K562 (cell line): ENCODE measurements at regions not wholly inside any gene's neighbourhood (a gene's known extent, or its start where the extent isn't known, plus 50 kb on each side); places are given as distances from the start of the nearest gene placed in this dataset.

ENCODE experiments used
- ATAC-seq: fragments of 200-7000 bp; cut with Tn5 transposase; 3 replicates; pipeline ENCODE4 v1.9.1; 2020; ENCODE audit warnings: moderate library complexity
- BruUV-seq: library from RNA; stranded (reverse); fragments of 400-500 nt; replicated peaks from 2 replicates; lab custom pipeline; 2021; lab: Mats Ljungman, UMichigan
- CTCF ChIA-PET: fragments of 300-600 bp; formaldehyde crosslinking; extraction: SDS; loops from one replicate; lab custom pipeline; 2021; ENCODE audit warnings: low intra/inter-chr PET ratio; lab: Yijun Ruan, JAX
- POLR2A ChIA-PET: fragments of 300-600, 350-650 bp; sonication (Branson Sonifier 250); formaldehyde crosslinking; extraction: SDS; loops from one replicate; lab custom pipeline; 2021; ENCODE audit warnings: antibody characterized with exemption, inconsistent platforms; lab: Yijun Ruan, JAX
- DNase-seq, 4 experiments: peaks; one replicate each; pipeline versions ENCODE4 v3.0.0 to v3.0.0-alpha.2; 2011 to 2018; ENCODE audit warnings: low spot score in 3 of 4, mixed read lengths in 3 of 4; ENCODE audit errors: extremely low read depth in 1 of 4
- FAIRE-seq: peaks from 2 replicates; lab custom pipeline; 2011; peaks lifted over from hg19 to GRCh38; lab: Jason Lieb, UNC
- H2AFZ ChIP-seq: 2 replicates; pipeline ENCODE4 v1.6.0; 2011; ENCODE audit warnings: low read depth, low read length, control low read depth, inconsistent platforms
- H3K27ac ChIP-seq: fragments of 200-600 bp; 3 replicates; pipeline ENCODE4 v1.8.0; 2011; ENCODE audit warnings: low read depth, mild to moderate bottlenecking, control low read depth, inconsistent platforms, low read length, moderate library complexity, mixed read lengths; ENCODE audit errors: extremely low read depth
- H3K27me3 ChIP-seq, 2 experiments: fragments of 300-600 bp in 1 of 2; 2 replicates in 1 of 2; 3 replicates in 1 of 2; pipeline versions ENCODE4 v1.6.0 to v1.8.0; 2011; ENCODE audit warnings: inconsistent platforms in 2 of 2, low read length in 2 of 2, mild to moderate bottlenecking in 1 of 2, mixed read lengths in 1 of 2, moderate library complexity in 1 of 2; ENCODE audit not compliant: control insufficient read depth in 2 of 2, insufficient read depth in 2 of 2
- H3K36me3 ChIP-seq: fragments of 300-600 bp; 3 replicates; pipeline ENCODE4 v1.8.0; 2011; ENCODE audit warnings: mild to moderate bottlenecking, low read length, inconsistent platforms; ENCODE audit not compliant: control insufficient read depth, insufficient read depth
- H3K4me1 ChIP-seq, 2 experiments: fragments of 200-600 bp in 1 of 2; replicated peaks in 1 of 2; 2 replicates in 1 of 2; 3 replicates in 1 of 2; pipeline versions ENCODE4 v1.5.1 to v1.8.0; 2011; ENCODE audit warnings: inconsistent platforms in 2 of 2, low read length in 2 of 2, mild to moderate bottlenecking in 1 of 2, mixed read lengths in 1 of 2, moderate library complexity in 1 of 2; ENCODE audit not compliant: control insufficient read depth in 2 of 2, insufficient read depth in 2 of 2
- H3K4me2 ChIP-seq: 2 replicates; pipeline ENCODE4 v1.6.1; 2011; ENCODE audit warnings: low read length, control low read depth, inconsistent platforms, mixed read lengths; ENCODE audit not compliant: insufficient read depth
- H3K4me3 ChIP-seq: fragments of 200-600 bp; sonication (generic), shearing (Covaris generic); 2 replicates; pipeline ENCODE4 v1.5.1; 2016; ENCODE audit warnings: control low read depth, inconsistent platforms
- H3K79me2 ChIP-seq: fragments of 200-600 bp; 3 replicates; pipeline ENCODE4 v1.8.0; 2011; ENCODE audit warnings: low read length, inconsistent platforms; ENCODE audit not compliant: control insufficient read depth, insufficient read depth
- H3K9ac ChIP-seq, 2 experiments: 2 replicates each; pipeline versions ENCODE4 v1.6.0 to v1.6.1; 2011; ENCODE audit warnings: low read depth in 2 of 2, low read length in 2 of 2, control low read depth in 1 of 2, inconsistent platforms in 1 of 2, mild to moderate bottlenecking in 1 of 2, mixed read lengths in 1 of 2; ENCODE audit not compliant: insufficient read depth in 1 of 2
- H3K9me1 ChIP-seq: one replicate; pipeline ENCODE4 v1.6.0; 2011; ENCODE audit warnings: inconsistent platforms, mild to moderate bottlenecking, low read length, moderate library complexity; ENCODE audit not compliant: control insufficient read depth, insufficient read depth
- H3K9me3 ChIP-seq: replicated peaks from 2 replicates; pipeline ENCODE4 v1.5.1; 2011; ENCODE audit warnings: low read depth, low read length, inconsistent platforms; ENCODE audit not compliant: control insufficient read depth, insufficient read depth
- H4K20me1 ChIP-seq: replicated peaks from 2 replicates; pipeline ENCODE4 v1.6.1; 2011; ENCODE audit warnings: low read length, inconsistent platforms, mixed read lengths; ENCODE audit not compliant: control insufficient read depth, insufficient read depth
- CTCFL ChIP-seq: IDR thresholded peaks from 2 replicates; pipeline ENCODE4 v1.6.1; 2011; ENCODE audit warnings: borderline replicate concordance, low read depth, mild to moderate bottlenecking, moderate library complexity, low read length; ENCODE audit not compliant: insufficient read depth, poor library complexity, severe bottlenecking
- ILF3 ChIP-seq: fragments of 450-650 bp; IDR thresholded peaks from 2 replicates; pipeline ENCODE4 v1.6.1; 2018; ENCODE audit warnings: antibody characterized with exemption, mild to moderate bottlenecking, moderate library complexity, borderline replicate concordance
- MITF ChIP-seq: IDR thresholded peaks from 2 replicates; pipeline ENCODE4 v1.6.1; 2014; ENCODE audit warnings: antibody characterized with exemption
- NONO ChIP-seq, 2 experiments: fragments of 200-400 bp in 1 of 2; fragments of 450-650 bp in 1 of 2; formaldehyde crosslinking in 1 of 2; IDR thresholded peaks; 2 replicates each; pipeline ENCODE4 v1.6.1; 2017; ENCODE audit warnings: low read depth in 2 of 2, mild to moderate bottlenecking in 2 of 2, moderate library complexity in 2 of 2, low read length in 1 of 2
- PHF20 ChIP-seq: fragments of 450-650 bp; IDR thresholded peaks from 2 replicates; pipeline ENCODE4 v1.6.1; 2018; ENCODE audit not compliant: partially characterized antibody
- POLR2B ChIP-seq: fragments of 450-650 bp; IDR thresholded peaks from 2 replicates; pipeline ENCODE4 v1.6.1; 2018; ENCODE audit warnings: low read depth; ENCODE audit not compliant: partially characterized antibody
- PPARD ChIP-seq: fragments of 250-450 bp; sonication (Bioruptor Pico); IDR thresholded peaks from 2 replicates; pipeline ENCODE4 v1.8.0; 2022; ENCODE audit warnings: inconsistent platforms, mild to moderate bottlenecking, moderate library complexity
- RAD51 ChIP-seq: fragments of 450-650 bp; IDR thresholded peaks from 2 replicates; pipeline ENCODE4 v1.7.1; 2016; ENCODE audit warnings: low read depth, mild to moderate bottlenecking, borderline replicate concordance
- SETDB1 ChIP-seq: IDR thresholded peaks from one replicate; pipeline ENCODE4 v1.6.1; 2012; ENCODE audit warnings: low read length, control low read depth, inconsistent platforms
- TCF15 ChIP-seq: fragments of 250-450 bp; sonication (Bioruptor Pico); IDR thresholded peaks from 2 replicates; pipeline ENCODE4 v1.8.0; 2022; ENCODE audit warnings: moderate library complexity, mild to moderate bottlenecking, inconsistent platforms
- ZFPM2 ChIP-seq: fragments of 250-450 bp; sonication (Bioruptor Pico); IDR thresholded peaks from 2 replicates; pipeline ENCODE4 v1.5.1; 2022; ENCODE audit warnings: mild to moderate bottlenecking
- WGBS: fragments of 100-300 bp; shearing (Covaris generic); methylation state at CpG from one replicate; pipeline ENCODE4 v1.1.6; 2016; ENCODE audit warnings: low coverage, mixed read lengths; ENCODE audit not compliant: insufficient coverage; ENCODE audit errors: missing lambda C conversion rate; 5-methylcytosine and 5-hydroxymethylcytosine counted together
- in situ Hi-C: fragments of 300-500 bp; cut with MboI; formaldehyde crosslinking; loops from 4 replicates; pipeline ENCODE4 v1.15.0; 2018; ENCODE audit warnings: inconsistent platforms, mixed read lengths
- intact Hi-C: fragments of 100-400 bp; cut with micrococcal nuclease; formaldehyde crosslinking; loops from 2 replicates; pipeline ENCODE4 v1.14.2; 2022
- TF ChIP-seq, protein P1 (sequence below): sonication (generic); formaldehyde crosslinking; IDR thresholded peaks from 2 replicates; pipeline ENCODE4 v1.4.0; 2020; ENCODE audit warnings: mild to moderate bottlenecking, missing genetic modification reagents
- TF ChIP-seq, protein P2 (sequence below): fragments of 450-650 bp; IDR thresholded peaks from 2 replicates; pipeline ENCODE4 v1.6.1; 2017; ENCODE audit warnings: antibody characterized with exemption, mild to moderate bottlenecking

- no peaks in the 10 kb centered on the region for H3K9me3 ChIP-seq
- no peak for FAIRE-seq
- no peak for ATAC-seq
- DNase-seq: no peak
- no peaks in the 10 kb centered on the region for H3K4me1 ChIP-seq
- H4K20me1 ChIP-seq: no peaks in the 10 kb centered on the region
- H3K79me2 ChIP-seq: no peaks in the 10 kb centered on the region
- no peak overlapping the region for H3K4me2 ChIP-seq
- no peak overlapping the region for H3K27ac ChIP-seq
- no peak overlapping the region for H2AFZ ChIP-seq
- H3K36me3 ChIP-seq: no peaks in the 10 kb centered on the region
- H3K9ac ChIP-seq: no peak overlapping the region
- in situ Hi-C loops (no loop called here), intact Hi-C loops (no loop called here)
- no peaks in the 10 kb centered on the region for H3K27me3 ChIP-seq
- BruUV-seq: no TSS peak
- CTCF ChIA-PET: no interaction called here
- 0% methylated on average over 2 of the region's 2 CpGs for WGBS
- no peak overlapping the region for H3K4me3 ChIP-seq
- H3K9me1 ChIP-seq: no peaks in the 10 kb centered on the region
- POLR2A ChIA-PET: no interaction called here
- TF ChIP-seq TCF15 (CRISPR knock-in tag) (no peak), SETDB1 (no peak), RAD51 (no peak), POLR2B (no peak), CTCFL (no peak), ILF3 (no peak), NONO (IDR thresholded peaks at IDR 0.05; ENCODE audit: low read depth in 2 of 2, low read length in 1 of 2) (no peak), MITF (no peak), PHF20 (no peak), ZFPM2 (CRISPR knock-in tag) (no peak), PPARD (CRISPR knock-in tag) (no peak)
- TF ChIP-seq, protein P1, sequence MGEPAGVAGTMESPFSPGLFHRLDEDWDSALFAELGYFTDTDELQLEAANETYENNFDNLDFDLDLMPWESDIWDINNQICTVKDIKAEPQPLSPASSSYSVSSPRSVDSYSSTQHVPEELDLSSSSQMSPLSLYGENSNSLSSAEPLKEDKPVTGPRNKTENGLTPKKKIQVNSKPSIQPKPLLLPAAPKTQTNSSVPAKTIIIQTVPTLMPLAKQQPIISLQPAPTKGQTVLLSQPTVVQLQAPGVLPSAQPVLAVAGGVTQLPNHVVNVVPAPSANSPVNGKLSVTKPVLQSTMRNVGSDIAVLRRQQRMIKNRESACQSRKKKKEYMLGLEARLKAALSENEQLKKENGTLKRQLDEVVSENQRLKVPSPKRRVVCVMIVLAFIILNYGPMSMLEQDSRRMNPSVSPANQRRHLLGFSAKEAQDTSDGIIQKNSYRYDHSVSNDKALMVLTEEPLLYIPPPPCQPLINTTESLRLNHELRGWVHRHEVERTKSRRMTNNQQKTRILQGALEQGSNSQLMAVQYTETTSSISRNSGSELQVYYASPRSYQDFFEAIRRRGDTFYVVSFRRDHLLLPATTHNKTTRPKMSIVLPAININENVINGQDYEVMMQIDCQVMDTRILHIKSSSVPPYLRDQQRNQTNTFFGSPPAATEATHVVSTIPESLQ (CRISPR knock-in tag): no peak
- TF ChIP-seq, protein P2, sequence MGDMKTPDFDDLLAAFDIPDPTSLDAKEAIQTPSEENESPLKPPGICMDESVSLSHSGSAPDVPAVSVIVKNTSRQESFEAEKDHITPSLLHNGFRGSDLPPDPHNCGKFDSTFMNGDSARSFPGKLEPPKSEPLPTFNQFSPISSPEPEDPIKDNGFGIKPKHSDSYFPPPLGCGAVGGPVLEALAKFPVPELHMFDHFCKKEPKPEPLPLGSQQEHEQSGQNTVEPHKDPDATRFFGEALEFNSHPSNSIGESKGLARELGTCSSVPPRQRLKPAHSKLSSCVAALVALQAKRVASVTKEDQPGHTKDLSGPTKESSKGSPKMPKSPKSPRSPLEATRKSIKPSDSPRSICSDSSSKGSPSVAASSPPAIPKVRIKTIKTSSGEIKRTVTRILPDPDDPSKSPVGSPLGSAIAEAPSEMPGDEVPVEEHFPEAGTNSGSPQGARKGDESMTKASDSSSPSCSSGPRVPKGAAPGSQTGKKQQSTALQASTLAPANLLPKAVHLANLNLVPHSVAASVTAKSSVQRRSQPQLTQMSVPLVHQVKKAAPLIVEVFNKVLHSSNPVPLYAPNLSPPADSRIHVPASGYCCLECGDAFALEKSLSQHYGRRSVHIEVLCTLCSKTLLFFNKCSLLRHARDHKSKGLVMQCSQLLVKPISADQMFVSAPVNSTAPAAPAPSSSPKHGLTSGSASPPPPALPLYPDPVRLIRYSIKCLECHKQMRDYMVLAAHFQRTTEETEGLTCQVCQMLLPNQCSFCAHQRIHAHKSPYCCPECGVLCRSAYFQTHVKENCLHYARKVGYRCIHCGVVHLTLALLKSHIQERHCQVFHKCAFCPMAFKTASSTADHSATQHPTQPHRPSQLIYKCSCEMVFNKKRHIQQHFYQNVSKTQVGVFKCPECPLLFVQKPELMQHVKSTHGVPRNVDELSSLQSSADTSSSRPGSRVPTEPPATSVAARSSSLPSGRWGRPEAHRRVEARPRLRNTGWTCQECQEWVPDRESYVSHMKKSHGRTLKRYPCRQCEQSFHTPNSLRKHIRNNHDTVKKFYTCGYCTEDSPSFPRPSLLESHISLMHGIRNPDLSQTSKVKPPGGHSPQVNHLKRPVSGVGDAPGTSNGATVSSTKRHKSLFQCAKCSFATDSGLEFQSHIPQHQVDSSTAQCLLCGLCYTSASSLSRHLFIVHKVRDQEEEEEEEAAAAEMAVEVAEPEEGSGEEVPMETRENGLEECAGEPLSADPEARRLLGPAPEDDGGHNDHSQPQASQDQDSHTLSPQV: no peak
Observed at GRCh38 chr6:6399568-6399967, 79.1 kb upstream of the F13A1 start.
